T-helper 2 cell treated with Interferon-gamma antibody and Interleukin-4, amounts not matched to agents 100 ng/mL and 5 ng/mL, for 36 hours (primary cell): ENCODE measurements at regions not wholly inside any gene's neighbourhood (a gene's known extent, or its start where the extent isn't known, plus 50 kb on each side); places are given as distances from the start of the nearest gene placed in this dataset.
"Not testable (repeated sequence)": the region's sequence is repeated elsewhere in the genome, so short reads cannot be mapped to it uniquely, and the experiment has no call there.

Source experiments
- intact Hi-C: fragments of 100-400 bp; cut with micrococcal nuclease; formaldehyde crosslinking; loops from one replicate; pipeline ENCODE4 v1.15.1; 2023

DNA sequence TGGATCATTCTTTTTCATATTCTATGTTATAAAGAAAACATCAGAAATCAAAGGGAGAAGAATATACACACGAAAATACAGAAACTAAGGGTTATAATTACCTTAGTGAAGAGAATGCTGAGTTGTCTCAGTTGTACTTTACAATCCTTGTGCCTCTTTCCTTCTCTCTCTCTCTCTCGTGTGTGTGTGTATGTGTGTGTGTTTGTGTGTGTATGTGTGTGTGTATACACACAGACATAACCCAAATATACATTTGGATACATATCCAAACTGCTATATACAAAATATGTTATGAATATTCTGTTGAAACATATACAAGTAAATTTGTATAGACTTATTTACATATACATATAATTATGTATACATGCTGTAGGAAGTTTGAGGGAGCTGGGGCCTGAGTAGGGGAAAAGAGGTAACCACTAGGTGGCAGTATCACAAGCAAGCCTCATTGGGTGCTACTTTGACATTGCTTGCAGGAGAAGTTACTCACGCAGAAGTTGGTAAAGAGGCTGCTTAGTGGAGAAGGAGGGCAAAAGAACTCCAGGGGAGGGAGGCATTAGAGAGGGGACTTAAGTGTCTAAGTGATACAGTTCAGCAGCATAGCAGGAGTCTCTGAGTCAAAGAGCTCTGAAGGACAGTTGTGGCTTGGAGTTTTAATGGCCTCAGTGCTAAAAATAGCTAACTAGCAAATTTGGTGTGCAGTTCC lies 465.1 kb upstream of the PCDH20 start:
- intact Hi-C loops: no loop called here

GRCh38 chr13:61878565-61878964 lies 462.9 kb upstream of the PCDH20 start:
- intact Hi-C loops: not testable (repeated sequence)

GRCh38 chr13:61874970-61875579 lies 459.4 kb upstream of the PCDH20 start:
- intact Hi-C loops: no loop called here

DNA sequence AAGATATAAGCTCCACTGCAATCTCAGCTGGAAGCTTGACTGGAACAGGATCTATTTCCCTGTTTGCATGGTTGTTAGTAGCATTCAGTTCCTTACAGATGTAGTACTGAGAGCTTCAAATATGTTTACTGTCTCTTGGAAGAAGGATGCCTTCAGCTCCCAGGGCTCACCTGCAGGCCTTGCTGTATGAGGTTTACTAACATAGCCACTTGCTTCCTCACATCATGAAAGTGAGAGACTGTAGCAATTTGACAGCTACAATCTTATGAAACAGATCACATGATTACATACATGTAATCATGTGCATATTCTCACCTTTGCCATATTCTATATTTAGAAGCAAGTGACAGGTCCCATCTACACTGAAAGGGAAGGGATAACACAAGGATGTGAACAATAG lies 458.1 kb upstream of the PCDH20 start:
- intact Hi-C loops: no loop called here

- intact Hi-C loops: no loop called here
Measured at GRCh38 chr13:61857198-61857597, 441.5 kb upstream of the PCDH20 start.

DNA sequence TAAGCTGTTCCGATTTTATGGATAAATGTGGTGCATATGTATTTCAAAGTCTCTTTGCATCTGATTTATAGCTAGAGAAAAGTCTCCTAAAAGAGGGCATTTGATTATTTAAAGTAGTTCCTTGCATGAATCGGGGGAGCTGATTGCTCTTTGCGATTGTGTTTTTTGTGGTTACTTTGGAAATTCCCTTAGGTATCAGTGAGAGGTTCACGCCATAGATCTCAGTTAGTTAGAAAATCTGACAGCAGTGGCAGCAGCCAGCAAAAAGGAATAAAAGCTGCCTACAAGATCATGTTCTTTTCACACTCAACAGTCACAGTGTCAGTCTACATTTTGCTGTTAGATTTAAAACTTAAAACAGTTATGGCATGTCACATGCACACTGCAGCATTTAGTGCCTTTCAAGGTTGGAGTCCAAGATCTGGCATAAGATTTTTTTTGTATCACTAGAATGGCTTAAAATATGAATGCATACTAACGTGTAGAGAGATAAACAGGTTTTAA lies 436.5 kb upstream of the PCDH20 start:
- intact Hi-C loops: no loop called here

DNA sequence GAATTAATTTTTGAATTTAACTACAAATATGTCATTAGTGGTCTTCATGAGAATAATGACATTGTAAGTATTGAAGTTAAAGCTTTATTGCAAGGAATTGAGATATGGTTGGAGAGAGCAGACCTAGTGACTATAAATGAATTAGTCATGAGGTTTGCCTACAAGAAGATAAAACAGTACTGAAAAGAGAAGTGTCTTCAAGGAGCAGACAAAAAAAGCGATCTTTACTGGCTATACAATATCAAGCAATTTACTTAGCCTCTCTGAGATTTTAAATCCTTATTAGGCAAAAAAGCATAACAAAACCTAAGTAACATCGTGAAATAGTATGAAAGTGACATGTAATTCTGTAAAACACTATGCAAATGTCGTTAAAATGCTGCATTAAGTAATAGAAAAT lies 435.1 kb upstream of the PCDH20 start:
- intact Hi-C loops: no loop called here

GRCh38 chr13:61838568-61838967 lies 422.9 kb upstream of the PCDH20 start:
- intact Hi-C loops: no loop called here

DNA sequence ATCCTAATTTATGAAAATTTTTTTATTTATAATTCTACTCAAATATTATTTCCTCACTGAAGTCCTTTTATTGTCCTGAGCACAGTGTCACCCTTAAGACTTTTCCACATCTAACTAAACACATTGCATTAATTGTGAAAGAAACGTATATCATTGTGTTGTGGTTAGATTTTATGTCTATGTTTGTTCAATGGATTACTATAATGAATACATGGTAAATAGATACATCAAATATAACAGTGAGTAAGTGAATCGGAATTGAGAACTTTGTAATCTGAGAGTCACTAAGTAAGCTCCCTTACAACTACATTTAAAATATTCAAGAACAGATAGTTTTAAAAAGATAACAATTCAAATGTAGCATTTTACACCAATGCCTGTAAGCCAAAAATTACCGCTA lies 417.6 kb upstream of the PCDH20 start:
- intact Hi-C loops: no loop called here

DNA sequence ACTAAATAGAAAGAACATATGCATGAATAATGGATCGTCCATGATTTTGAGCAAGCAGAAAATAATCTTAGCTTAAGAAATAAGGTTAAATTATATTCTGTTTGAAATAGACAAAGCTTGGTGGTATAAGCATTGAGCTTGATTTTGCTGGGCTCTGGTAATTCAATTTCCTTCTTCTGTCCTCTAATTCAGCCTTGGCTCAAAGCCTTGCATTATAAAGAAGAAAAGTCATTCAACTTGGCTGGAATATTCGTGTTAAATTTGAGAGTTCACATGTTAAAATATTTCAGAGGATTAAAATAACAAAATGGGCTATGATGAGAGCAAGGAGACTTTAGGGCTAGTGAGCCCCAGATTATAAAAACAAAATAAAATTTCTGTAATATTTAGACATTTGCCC lies 415.4 kb upstream of the PCDH20 start:
- intact Hi-C loops: no loop called here

- intact Hi-C loops: no loop called here
Measured at GRCh38 chr13:61830475-61830874, 414.8 kb upstream of the PCDH20 start.

- intact Hi-C loops: no loop called here
Measured at GRCh38 chr13:61824168-61824567, 408.5 kb upstream of the PCDH20 start.

DNA sequence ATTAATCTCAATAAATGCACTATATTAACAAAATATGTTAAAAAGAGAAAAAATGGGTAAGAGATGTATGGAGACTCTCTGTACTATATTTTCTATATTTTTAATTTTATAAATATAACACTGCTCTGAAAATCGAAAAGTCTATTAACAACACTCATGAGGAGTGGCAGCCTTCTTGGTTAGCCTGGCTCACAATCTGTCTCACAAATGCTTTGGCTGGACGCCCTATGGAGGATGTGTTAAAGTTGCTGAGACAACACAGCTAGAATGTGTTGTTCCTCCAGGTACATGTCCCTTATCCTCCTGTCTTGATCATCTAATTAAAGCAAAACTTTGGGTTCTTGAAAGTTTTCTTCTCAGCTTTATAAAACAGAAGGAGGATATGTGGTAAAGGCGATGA lies 396.6 kb upstream of the PCDH20 start:
- intact Hi-C loops: no loop called here

- intact Hi-C loops: no loop called here
Measured at GRCh38 chr13:61810065-61810464, 394.4 kb upstream of the PCDH20 start.

GRCh38 chr13:61797397-61797796 lies 381.7 kb upstream of the PCDH20 start:
- intact Hi-C loops: no loop called here

GRCh38 chr13:61795580-61795979 lies 379.9 kb upstream of the PCDH20 start:
- intact Hi-C loops: no loop called here

- intact Hi-C loops: no loop called here
Measured at GRCh38 chr13:61779456-61779855, 363.8 kb upstream of the PCDH20 start.

- intact Hi-C loops: no loop called here
Measured at GRCh38 chr13:61778531-61778930, 362.9 kb upstream of the PCDH20 start.

- intact Hi-C loops: no loop called here
Measured at GRCh38 chr13:61777899-61778298, 362.2 kb upstream of the PCDH20 start.

GRCh38 chr13:61777271-61777670 lies 361.6 kb upstream of the PCDH20 start:
- intact Hi-C loops: no loop called here

- intact Hi-C loops: no loop called here
Measured at GRCh38 chr13:61774903-61775302, 359.3 kb upstream of the PCDH20 start.

GRCh38 chr13:61770681-61771080 lies 355.0 kb upstream of the PCDH20 start:
- intact Hi-C loops: no loop called here

DNA sequence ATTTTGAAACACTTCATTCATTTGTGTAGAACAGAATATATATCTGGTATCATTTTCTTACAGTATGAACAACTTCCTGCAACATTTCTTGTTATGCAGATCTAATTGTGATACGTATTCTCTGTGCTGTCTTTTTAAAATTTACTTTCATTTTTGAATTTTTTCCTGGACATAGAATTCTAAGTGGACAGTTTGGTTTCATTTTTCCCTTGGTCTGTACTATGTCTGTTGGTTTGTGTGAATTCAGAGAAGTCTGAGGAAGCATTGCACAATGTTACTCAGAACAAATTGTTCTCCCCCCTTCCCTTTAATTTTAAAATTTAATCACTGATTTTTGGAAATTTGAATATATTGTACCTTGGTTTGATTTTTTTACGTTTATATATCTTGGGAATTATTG lies 352.5 kb upstream of the PCDH20 start:
- intact Hi-C loops: no loop called here
